ENCODE measurements at regions not wholly inside any gene's neighbourhood (a gene's known extent, or its start where the extent isn't known, plus 50 kb on each side); places are given as distances from the start of the nearest gene placed in this dataset.

DNA sequence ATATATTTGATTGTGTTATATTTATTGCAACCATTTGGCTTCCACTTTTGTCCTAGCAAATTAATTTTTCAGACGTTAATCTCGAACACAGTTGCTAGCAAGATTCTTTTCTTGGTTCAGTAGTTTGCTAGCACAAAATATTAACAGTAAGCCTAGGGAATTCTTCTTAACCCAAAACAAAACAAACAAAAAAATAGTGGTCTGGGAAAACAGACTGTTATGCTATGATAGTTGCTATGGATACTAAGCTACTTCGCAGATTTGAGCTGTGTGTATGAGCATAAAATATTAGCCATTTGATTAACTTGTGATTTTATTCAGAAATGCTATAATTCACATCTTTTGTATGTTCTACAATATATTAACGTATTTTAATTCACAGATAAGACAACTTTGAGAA lies 541.5 kb upstream of the NETO1 start (continued):
- no peak for TF ChIP-seq MTA2 (IDR thresholded peaks at IDR 0.05; ENCODE audit: low read depth)
- TF ChIP-seq HCFC1 (IDR thresholded peaks at IDR 0.05; ENCODE audit: low read length): no peak
- no peak for TF ChIP-seq RCOR1 (conservative IDR thresholded peaks at IDR 0.05; ENCODE audit: low read depth, low read length)
- no peak for TF ChIP-seq MEF2B (IDR thresholded peaks at IDR 0.05; ENCODE audit: partially characterized antibody, poor library complexity, severe bottlenecking)
- TF ChIP-seq, protein P1, sequence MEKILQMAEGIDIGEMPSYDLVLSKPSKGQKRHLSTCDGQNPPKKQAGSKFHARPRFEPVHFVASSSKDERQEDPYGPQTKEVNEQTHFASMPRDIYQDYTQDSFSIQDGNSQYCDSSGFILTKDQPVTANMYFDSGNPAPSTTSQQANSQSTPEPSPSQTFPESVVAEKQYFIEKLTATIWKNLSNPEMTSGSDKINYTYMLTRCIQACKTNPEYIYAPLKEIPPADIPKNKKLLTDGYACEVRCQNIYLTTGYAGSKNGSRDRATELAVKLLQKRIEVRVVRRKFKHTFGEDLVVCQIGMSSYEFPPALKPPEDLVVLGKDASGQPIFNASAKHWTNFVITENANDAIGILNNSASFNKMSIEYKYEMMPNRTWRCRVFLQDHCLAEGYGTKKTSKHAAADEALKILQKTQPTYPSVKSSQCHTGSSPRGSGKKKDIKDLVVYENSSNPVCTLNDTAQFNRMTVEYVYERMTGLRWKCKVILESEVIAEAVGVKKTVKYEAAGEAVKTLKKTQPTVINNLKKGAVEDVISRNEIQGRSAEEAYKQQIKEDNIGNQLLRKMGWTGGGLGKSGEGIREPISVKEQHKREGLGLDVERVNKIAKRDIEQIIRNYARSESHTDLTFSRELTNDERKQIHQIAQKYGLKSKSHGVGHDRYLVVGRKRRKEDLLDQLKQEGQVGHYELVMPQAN (conservative IDR thresholded peaks at IDR 0.05): no peak
- no peak for TF ChIP-seq MXI1 (IDR thresholded peaks at IDR 0.05; ENCODE audit: low read depth, low read length)
- TF ChIP-seq KDM1A (IDR thresholded peaks at IDR 0.05; ENCODE audit: borderline replicate concordance): no peak
- no peak for TF ChIP-seq FOXM1 (IDR thresholded peaks at IDR 0.05; ENCODE audit: low read depth, low read length)
- TF ChIP-seq NR2C2 (IDR thresholded peaks at IDR 0.05; ENCODE audit: borderline replicate concordance, control insufficient read depth, insufficient read length, low read depth): no peak

DNA sequence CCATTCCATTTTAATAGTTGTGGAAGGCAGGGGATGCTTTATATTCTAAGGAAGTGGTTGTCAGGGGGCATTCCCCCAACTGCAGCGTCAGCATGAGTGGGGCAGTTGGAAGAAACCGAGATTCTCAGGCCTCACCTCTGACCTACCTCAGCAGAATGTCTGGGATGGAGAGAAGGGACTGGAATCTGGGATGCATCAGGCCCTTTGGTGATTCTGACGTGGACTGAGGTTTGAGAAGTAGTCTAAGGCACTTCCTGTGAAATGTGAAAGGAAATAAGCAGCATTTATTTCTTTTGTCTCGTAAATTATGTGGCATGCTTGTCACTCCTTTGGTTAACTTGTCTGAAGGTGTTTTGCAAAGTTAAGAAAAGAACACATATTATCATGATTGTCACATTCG lies 540.7 kb upstream of the NETO1 start:
- ChIA-PET RAD21 (ENCODE audit: unreplicated experiment) (no interaction called here), CTCF (interaction anchor here (1.4 kb wide), 1 partner anchor 645 kb away, joined by 3 read pairs; no protein-coding TSS in a partner anchor), POLR2A (no interaction called here), SMC1A (ENCODE audit: uncharacterized antibody, unreplicated experiment) (no interaction called here)
- Histone ChIP-seq H3K4me3 (no peak overlapping the region), H3K36me3 (ENCODE audit: control insufficient read depth in 2 of 2, insufficient read depth in 2 of 2, low read length in 1 of 2) (no peaks in the 10 kb centered on the region), H3K79me2 (ENCODE audit: control insufficient read depth, insufficient read depth, low read length) (no peaks in the 10 kb centered on the region), H3K9ac (ENCODE audit: control insufficient read depth, insufficient read depth, low read length) (no peak overlapping the region), H2AFZ (ENCODE audit: control insufficient read depth, low read depth, low read length) (no peak overlapping the region), H3K4me1 (ENCODE audit: control insufficient read depth, insufficient read depth, low read length) (no peaks in the 10 kb centered on the region), H3K27ac (ENCODE audit: control insufficient read depth, insufficient read depth) (no peak overlapping the region), H4K20me1 (ENCODE audit: control insufficient read depth, insufficient read depth) (no peaks in the 10 kb centered on the region), H3K27me3 (replicated peaks in 1 of 2; ENCODE audit: control insufficient read depth in 2 of 2, insufficient read depth in 2 of 2, low read length in 1 of 2) (no peaks in the 10 kb centered on the region), H3K9me3 (replicated peaks; ENCODE audit: control insufficient read depth, insufficient read depth, low read length) (no peaks in the 10 kb centered on the region), H3K4me2 (ENCODE audit: control insufficient read depth, insufficient read depth) (no peak overlapping the region)
- ATAC-seq: no peak
- no peak for DNase-seq (ENCODE audit: low read depth, low spot score)
- 6% methylated on average over 5 of the region's 5 CpGs for WGBS (ENCODE audit: insufficient coverage, insufficient replicate concordance, low lambda C conversion rate, missing lambda C conversion rate)
- intact Hi-C loops (cut with micrococcal nuclease; ENCODE audit: unreplicated experiment): no loop called here
- no peak for FAIRE-seq
- no peak for TF ChIP-seq BACH1 (IDR thresholded peaks at IDR 0.05; ENCODE audit: borderline replicate concordance)
- TF ChIP-seq, protein P2, sequence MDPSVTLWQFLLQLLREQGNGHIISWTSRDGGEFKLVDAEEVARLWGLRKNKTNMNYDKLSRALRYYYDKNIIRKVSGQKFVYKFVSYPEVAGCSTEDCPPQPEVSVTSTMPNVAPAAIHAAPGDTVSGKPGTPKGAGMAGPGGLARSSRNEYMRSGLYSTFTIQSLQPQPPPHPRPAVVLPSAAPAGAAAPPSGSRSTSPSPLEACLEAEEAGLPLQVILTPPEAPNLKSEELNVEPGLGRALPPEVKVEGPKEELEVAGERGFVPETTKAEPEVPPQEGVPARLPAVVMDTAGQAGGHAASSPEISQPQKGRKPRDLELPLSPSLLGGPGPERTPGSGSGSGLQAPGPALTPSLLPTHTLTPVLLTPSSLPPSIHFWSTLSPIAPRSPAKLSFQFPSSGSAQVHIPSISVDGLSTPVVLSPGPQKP (IDR thresholded peaks at IDR 0.05; ENCODE audit: low read depth, low read length): no peak
- no peak for TF ChIP-seq DPF2 (IDR thresholded peaks at IDR 0.05)
- no peak for TF ChIP-seq RAD51 (IDR thresholded peaks at IDR 0.05)
- TF ChIP-seq SREBF2 (IDR thresholded peaks at IDR 0.05; ENCODE audit: low read length): no peak
- TF ChIP-seq MEF2A (IDR thresholded peaks at IDR 0.05; ENCODE audit: insufficient read depth, low read depth, low read length): no peak
- in situ Hi-C loops (cut with MboI): no loop called here
- BruUV-seq (replicated peaks): no TSS peak
